Progenitor cell of endocrine pancreas (in vitro differentiated cells): ENCODE measurements at regions not wholly inside any gene's neighbourhood (a gene's known extent, or its start where the extent isn't known, plus 50 kb on each side); places are given as distances from the start of the nearest gene placed in this dataset.

Source experiments
- DNase-seq: peaks from one replicate; pipeline ENCODE4 v3.0.0; 2021; ENCODE audit warnings: low spot score; ENCODE audit not compliant: unreplicated experiment
- H3K27ac Mint-ChIP-seq: 2 replicates; pipeline ENCODE4 v1.8.0; 2021; ENCODE audit warnings: mild to moderate bottlenecking, moderate library complexity, mixed read lengths
- H3K27me3 Mint-ChIP-seq: 2 replicates; pipeline ENCODE4 v1.8.0; 2021; ENCODE audit warnings: mixed read lengths
- H3K36me3 Mint-ChIP-seq: 2 replicates; pipeline ENCODE4 v1.8.0; 2022; ENCODE audit warnings: mixed read lengths; ENCODE audit not compliant: insufficient read depth
- H3K4me1 Mint-ChIP-seq: 2 replicates; pipeline ENCODE4 v1.8.0; 2021; ENCODE audit warnings: low read depth, mixed read lengths
- H3K4me3 Mint-ChIP-seq: 2 replicates; pipeline ENCODE4 v1.8.0; 2021; ENCODE audit warnings: low read depth, mild to moderate bottlenecking, moderate library complexity, mixed read lengths
- H3K9me3 Mint-ChIP-seq: 2 replicates; pipeline ENCODE4 v1.8.0; 2021; ENCODE audit warnings: low read depth, mixed read lengths
- CTCF ChIP-seq: fragments of 200-600 bp; sonication (generic); IDR thresholded peaks from one replicate; pipeline ENCODE4 v1.5.0; 2021; ENCODE audit warnings: antibody characterized with exemption, mild to moderate bottlenecking; ENCODE audit not compliant: unreplicated experiment

DNA sequence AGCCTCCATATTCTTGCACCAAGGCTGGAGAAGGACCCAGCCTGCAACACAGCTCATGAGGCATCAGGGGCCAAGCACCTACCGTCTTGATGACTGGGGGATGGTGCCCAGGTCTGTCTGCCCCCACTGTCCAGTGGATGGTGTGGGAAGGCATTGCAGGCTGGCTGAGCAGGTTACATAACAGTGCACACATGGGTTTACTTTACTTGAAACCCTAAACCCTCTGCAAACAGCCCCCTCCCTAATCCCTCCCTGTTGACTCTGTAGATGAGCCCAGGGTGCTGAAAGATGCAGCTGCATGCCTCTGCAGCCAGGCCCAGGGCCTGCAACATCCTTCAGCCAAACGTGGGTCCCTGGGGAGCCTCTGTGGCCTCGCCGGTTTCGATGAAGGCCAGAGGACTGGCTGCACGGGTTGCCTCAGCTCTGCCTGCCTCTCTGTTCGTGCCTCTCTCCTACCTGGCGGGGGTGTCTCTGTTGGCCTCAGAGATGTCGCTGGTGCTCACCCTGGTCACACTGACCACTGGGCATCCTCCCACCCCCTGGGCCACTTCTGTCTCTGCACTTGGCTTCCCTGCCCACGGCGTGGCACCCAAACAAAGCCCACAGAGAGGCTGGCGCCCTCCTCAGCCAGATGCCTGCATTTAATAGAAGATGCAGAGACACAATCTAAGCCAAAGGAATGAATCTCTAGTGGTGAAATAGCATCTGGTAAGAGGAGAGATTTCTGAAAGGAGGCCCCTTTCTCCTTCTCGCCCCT is 95.1 kb downstream of the METRNL start:
- Mint-ChIP-seq H3K4me3 (no peak overlapping the region), H3K27me3 (peaks cover 11% of the 10 kb centered on the region), H3K4me1 (peaks cover 24% of the 10 kb centered on the region), H3K9me3 (peaks cover 4% of the 10 kb centered on the region), H3K27ac (peak overlapping the region; percentile 67), H3K36me3 (no peaks in the 10 kb centered on the region)
- no peak for DNase-seq
- TF ChIP-seq CTCF = no peak

DNA sequence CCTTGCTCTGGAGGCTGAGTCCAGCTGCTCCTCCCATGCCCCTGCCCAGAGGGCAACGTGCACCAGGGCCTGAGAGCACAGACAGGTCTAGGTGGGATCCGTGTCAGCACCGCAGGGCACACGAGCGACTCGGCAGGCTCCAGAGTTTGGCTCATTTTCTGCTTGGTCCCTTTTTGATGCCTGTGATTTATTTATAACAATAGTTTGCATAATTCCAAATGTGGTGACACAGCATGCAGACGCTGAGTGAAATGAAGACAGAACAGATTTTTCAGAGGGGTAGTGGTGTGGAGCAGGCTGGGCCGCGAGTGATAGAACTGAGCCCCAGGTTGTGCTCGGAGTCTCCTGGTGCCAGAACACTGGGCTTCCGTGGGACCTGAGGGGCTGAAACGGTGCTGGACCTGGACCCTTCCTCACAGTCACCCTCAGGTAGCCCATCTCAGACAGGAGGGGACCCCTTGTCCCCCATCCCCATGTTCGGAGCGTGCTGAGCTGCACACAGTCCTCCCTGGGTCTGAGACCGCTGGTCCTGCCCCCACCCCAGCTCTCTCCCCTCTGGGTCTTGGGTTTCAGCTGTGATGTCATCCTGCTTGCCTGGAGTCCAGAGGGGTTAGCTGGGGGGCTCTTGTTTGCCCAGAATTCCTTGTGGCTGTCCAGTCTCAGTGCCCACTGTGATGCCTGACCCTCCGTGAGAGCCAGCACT is 95.9 kb downstream of the METRNL start:
- TF ChIP-seq CTCF = no peak
- peaks cover 17% of the 10 kb centered on the region for H3K27me3 Mint-ChIP-seq
- H3K4me1 Mint-ChIP-seq = peaks cover 24% of the 10 kb centered on the region
- no peaks in the 10 kb centered on the region for H3K36me3 Mint-ChIP-seq
- H3K27ac Mint-ChIP-seq = no peak overlapping the region
- no peaks in the 10 kb centered on the region for H3K9me3 Mint-ChIP-seq
- no peak for DNase-seq
- H3K4me3 Mint-ChIP-seq = no peak overlapping the region

GRCh38 chr17:83175822-83176622 is 96.6 kb downstream of the METRNL start:
- DNase-seq = no peak
- Mint-ChIP-seq H3K36me3 (no peaks in the 10 kb centered on the region), H3K27ac (no peak overlapping the region), H3K4me3 (no peak overlapping the region), H3K9me3 (no peaks in the 10 kb centered on the region), H3K4me1 (peaks cover 20% of the 10 kb centered on the region), H3K27me3 (peaks cover 17% of the 10 kb centered on the region)
- TF ChIP-seq CTCF = no peak

DNA sequence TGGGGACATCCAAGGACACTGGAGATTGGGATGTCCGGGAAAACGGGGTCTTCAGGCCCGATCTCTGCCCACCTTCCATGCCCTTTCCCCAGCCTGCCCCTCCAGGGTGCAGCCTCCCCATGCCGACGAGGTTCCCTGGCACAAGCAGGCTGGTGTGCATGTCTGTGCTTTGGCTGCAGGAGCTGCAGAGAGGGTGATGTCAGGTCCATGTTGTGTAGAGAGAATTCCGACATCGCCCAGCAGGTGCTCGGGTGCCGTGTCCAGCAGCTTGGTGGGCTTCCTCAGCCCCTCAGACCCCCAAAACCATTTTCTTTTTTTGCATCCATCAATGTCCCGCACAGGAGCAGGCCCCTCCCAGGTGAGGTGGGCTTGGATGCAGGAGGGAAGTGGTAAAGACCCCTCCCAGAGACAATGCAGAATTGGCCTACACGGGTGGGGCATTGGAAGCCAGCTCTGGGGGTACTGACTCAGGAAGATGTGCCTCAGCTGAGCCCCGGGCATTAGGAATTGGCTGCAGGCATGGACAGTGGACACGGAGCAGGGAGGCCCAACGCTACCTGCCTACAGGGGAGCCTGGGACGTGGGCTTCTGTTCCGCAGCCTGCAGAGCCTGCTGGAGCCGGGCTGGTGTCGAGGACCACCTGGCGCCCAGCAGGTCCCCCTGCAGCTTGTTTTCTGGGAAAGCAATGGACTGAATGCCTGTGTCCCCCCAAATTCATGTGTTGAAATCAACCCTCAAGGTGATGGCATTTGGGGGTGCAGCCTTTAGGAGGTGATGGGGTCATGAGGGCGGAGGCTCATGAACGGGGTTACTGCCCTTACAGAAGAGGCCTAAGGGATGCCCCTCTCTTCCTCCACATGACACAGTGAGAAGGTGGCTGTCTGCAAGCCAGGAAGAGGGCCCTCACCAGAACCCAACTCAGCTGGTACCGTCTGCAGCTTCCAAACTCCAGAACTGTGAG is 97.5 kb downstream of the METRNL start:
- Mint-ChIP-seq H3K4me1 (peaks cover 17% of the 10 kb centered on the region), H3K4me3 (no peak overlapping the region), H3K9me3 (no peaks in the 10 kb centered on the region), H3K36me3 (no peaks in the 10 kb centered on the region), H3K27me3 (peaks cover 17% of the 10 kb centered on the region), H3K27ac (no peak overlapping the region)
- no peak for TF ChIP-seq CTCF
- DNase-seq = no peak
